ENCODE measurements at regions not wholly inside any gene's neighbourhood (a gene's known extent, or its start where the extent isn't known, plus 50 kb on each side); places are given as distances from the start of the nearest gene placed in this dataset.

DNA sequence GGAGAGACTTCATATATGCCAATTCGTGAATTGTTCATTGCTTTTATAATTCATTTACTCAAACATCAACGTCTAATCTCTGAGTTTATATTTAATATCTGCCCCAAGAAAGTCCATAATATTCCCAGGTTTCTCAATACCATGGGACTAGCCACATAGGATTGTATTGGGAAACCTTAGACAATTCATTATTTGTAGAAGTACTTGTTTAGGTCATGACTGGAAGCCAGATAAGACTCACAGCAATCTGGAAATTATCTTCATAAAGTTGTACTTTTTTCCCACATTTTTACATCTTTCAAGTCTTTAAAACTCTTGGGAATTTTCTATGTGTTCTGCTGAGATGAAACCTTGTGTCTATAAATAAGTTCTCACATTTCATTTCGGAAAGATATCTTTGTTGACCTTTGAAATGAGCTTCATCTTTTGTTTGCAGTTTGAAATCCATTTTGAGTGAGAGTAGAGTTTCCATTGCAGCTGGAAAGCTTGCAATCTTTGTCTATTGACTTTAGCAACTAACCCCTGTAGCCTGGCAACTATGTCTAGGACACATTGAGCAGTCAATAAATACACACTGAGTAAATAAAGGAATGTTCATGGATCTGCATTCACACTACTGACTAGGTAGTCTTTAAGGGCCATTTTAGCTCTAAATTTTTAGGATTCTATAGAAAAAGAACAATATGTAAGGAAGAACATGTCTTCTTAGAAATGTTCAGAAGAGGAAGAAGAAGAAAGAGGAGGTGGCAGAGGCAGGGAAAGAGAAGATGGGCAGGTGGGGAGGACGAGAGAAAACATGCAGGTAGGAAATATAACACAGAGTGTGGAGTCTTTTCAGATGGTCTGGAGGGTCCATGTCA lies 154.4 kb downstream of the LRIG3 start:
- TF ChIP-seq CTCF (IDR thresholded peaks at IDR 0.05) (no peak), POLR2A (IDR thresholded peaks at IDR 0.05) (no peak)
- H3K4me3 ChIP-seq = no peak overlapping the region
- H3K36me3 ChIP-seq = no peaks in the 10 kb centered on the region
- no peaks in the 10 kb centered on the region for H3K27me3 ChIP-seq
- H3K27ac ChIP-seq = no peak overlapping the region
- DNase-seq (no peak), ATAC-seq (peak; percentile 58 to 96 (median 74))
- H3K4me1 ChIP-seq = peaks cover 0 to 9% (median 0%) of the 10 kb centered on the region in 12 donors
- intact Hi-C loops (cut with DNase I) = no loop called here
- peaks cover 0 to 15% (median 0%) of the 10 kb centered on the region in 12 donors for H3K9me3 ChIP-seq
- WGBS, 4 donors = 59 to 70% (median 64%) methylated on average over 4 of the region's 4 CpGs

GRCh38 chr12:58766513-58766870 lies 153.8 kb downstream of the LRIG3 start:
- H3K9me3 ChIP-seq = peaks cover 0 to 15% (median 0%) of the 10 kb centered on the region in 12 donors
- intact Hi-C loops (cut with DNase I) = no loop called here
- ATAC-seq = no peak
- H3K36me3 ChIP-seq = no peaks in the 10 kb centered on the region
- H3K27me3 ChIP-seq = no peaks in the 10 kb centered on the region
- H3K4me3 ChIP-seq = no peak overlapping the region
- WGBS, 4 donors = 51 to 63% (median 61%) methylated on average over 3 of the region's 3 CpGs
- no peak for DNase-seq
- H3K27ac ChIP-seq = no peak overlapping the region
- H3K4me1 ChIP-seq = peaks cover 0 to 9% (median 0%) of the 10 kb centered on the region in 12 donors
- TF ChIP-seq CTCF (IDR thresholded peaks at IDR 0.05) (no peak), POLR2A (IDR thresholded peaks at IDR 0.05) (no peak)

GRCh38 chr12:58767496-58767895 lies 152.8 kb downstream of the LRIG3 start:
- 84 to 90% (median 86%) methylated on average over 2 of the region's 2 CpGs for WGBS, 4 donors
- H3K4me3 ChIP-seq = no peak overlapping the region
- intact Hi-C loops (cut with DNase I) = no loop called here
- H3K9me3 ChIP-seq = peaks cover 0 to 15% (median 0%) of the 10 kb centered on the region in 12 donors
- no peaks in the 10 kb centered on the region for H3K27me3 ChIP-seq
- no peak for DNase-seq
- H3K27ac ChIP-seq = no peak overlapping the region
- peaks cover 0 to 9% (median 0%) of the 10 kb centered on the region in 12 donors for H3K4me1 ChIP-seq
- no peak for ATAC-seq
- TF ChIP-seq POLR2A (IDR thresholded peaks at IDR 0.05) (no peak), CTCF (IDR thresholded peaks at IDR 0.05) (no peak)
- no peaks in the 10 kb centered on the region for H3K36me3 ChIP-seq

DNA sequence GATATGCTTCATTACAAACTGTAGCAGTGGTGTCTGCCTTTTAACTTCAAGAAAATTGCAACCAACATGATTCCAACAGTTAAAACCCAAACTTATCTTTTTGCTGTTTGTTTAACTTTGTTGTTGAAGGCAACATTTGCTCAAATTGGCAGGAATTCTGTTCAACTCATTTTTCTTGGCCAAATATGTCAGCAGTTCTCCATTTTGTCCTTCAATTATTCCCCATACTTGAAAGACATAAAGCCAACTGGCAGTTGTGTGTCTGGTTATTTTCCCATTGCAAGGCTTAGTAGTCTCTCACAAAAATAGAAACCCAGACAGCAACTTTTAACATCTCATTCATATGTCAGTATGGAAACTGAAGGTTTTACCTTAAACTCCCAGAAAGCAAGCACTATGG lies 146.3 kb downstream of the LRIG3 start:
- no peak overlapping the region for H3K27ac ChIP-seq

More for the DNA sequence above, 146.3 kb downstream of the LRIG3 start:
- DNase-seq = no peak
- H3K4me3 ChIP-seq = no peak overlapping the region
- TF ChIP-seq POLR2A (IDR thresholded peaks at IDR 0.05) = no peak
- no peak for TF ChIP-seq CTCF (IDR thresholded peaks at IDR 0.05)
- peaks cover 0 to 10% (median 0%) of the 10 kb centered on the region in 12 donors for H3K9me3 ChIP-seq
- H3K27me3 ChIP-seq = no peaks in the 10 kb centered on the region
- peaks cover 0 to 15% (median 0%) of the 10 kb centered on the region in 12 donors for H3K4me1 ChIP-seq
- intact Hi-C loops (cut with DNase I) = no loop called here
- no peak for ATAC-seq
- no peaks in the 10 kb centered on the region for H3K36me3 ChIP-seq
